Body of pancreas (tissue), 4 donors: ENCODE measurements at regions not wholly inside any gene's neighbourhood (a gene's known extent, or its start where the extent isn't known, plus 50 kb on each side); places are given as distances from the start of the nearest gene placed in this dataset.

ENCODE experiments used
- POLR2A ChIP-seq, 3 donors: fragments of 450-650 bp; IDR thresholded peaks; one replicate each; pipeline ENCODE4 v1.6.1; 2016; ENCODE audit warnings: antibody characterized with exemption in 3 of 3, mild to moderate bottlenecking in 2 of 3
- TF ChIP-seq, protein P1 (sequence below), 7 experiments: fragments of 450-650 bp in 4 of 7; fragments of 200-600 bp in 3 of 7; sonication (generic) in 3 of 7; IDR thresholded peaks; one replicate each; pipeline ENCODE4 v1.5.1; 2016 to 2019; ENCODE audit warnings: antibody characterized with exemption in 7 of 7

DNA sequence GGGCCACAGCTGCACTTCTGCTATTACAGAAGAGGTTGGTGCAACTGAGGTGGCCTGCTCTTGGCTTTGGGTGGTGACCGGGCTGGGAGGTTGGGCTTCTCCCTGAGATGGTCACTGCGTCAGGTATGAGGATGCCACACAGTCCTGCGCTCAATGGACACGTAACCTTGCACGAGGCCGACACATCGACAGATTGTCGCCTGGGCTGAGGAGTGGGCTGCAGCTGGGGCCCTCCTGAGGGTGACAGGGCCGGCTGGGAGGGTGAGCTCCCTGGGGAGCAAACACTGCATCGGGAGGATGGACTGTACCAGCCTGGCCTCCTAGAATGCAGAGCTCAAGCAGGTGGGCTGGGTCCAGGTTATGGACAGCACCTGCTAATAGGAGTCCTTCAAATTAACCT is 261.1 kb upstream of the ADAMTS16 start:
- TF ChIP-seq, protein P1, sequence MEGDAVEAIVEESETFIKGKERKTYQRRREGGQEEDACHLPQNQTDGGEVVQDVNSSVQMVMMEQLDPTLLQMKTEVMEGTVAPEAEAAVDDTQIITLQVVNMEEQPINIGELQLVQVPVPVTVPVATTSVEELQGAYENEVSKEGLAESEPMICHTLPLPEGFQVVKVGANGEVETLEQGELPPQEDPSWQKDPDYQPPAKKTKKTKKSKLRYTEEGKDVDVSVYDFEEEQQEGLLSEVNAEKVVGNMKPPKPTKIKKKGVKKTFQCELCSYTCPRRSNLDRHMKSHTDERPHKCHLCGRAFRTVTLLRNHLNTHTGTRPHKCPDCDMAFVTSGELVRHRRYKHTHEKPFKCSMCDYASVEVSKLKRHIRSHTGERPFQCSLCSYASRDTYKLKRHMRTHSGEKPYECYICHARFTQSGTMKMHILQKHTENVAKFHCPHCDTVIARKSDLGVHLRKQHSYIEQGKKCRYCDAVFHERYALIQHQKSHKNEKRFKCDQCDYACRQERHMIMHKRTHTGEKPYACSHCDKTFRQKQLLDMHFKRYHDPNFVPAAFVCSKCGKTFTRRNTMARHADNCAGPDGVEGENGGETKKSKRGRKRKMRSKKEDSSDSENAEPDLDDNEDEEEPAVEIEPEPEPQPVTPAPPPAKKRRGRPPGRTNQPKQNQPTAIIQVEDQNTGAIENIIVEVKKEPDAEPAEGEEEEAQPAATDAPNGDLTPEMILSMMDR (IDR thresholded peaks at IDR 0.05): no peak
- no peak for TF ChIP-seq POLR2A (IDR thresholded peaks at IDR 0.05)
